Heart right ventricle (tissue), 16 donors: ENCODE measurements at regions not wholly inside any gene's neighbourhood (a gene's known extent, or its start where the extent isn't known, plus 50 kb on each side); places are given as distances from the start of the nearest gene placed in this dataset.

Source experiments
- ATAC-seq, 8 donors: fragments of 200-7000 bp; cut with Tn5 transposase; one replicate each; pipeline ENCODE4 v1.9.1; 2020; ENCODE audit warnings: mild to moderate bottlenecking in 8 of 8, moderate library complexity in 8 of 8, moderate number of reproducible peaks in 1 of 8
- DNase-seq, 2 donors: peaks; one replicate each; pipeline ENCODE4 v3.0.0-alpha.2; 2020
- H3K27ac ChIP-seq, 10 donors: fragments of 200-600 bp; sonication (generic) in 2 of 10; one replicate each; pipeline versions ENCODE4 v1.5.0 to v1.8.0; 2020 to 2022; ENCODE audit warnings: mild to moderate bottlenecking in 3 of 10
- H3K27me3 ChIP-seq, 7 donors: fragments of 200-600 bp; one replicate each; pipeline ENCODE4 v1.8.0; 2021 to 2022; ENCODE audit warnings: mild to moderate bottlenecking in 2 of 7
- H3K36me3 ChIP-seq, 9 donors: fragments of 200-600 bp; sonication (generic) in 1 of 9; one replicate each; pipeline versions ENCODE4 v1.5.0 to v1.8.0; 2020 to 2022; ENCODE audit warnings: mild to moderate bottlenecking in 2 of 9
- H3K4me1 ChIP-seq, 9 donors: fragments of 200-600 bp; sonication (generic) in 1 of 9; one replicate each; pipeline versions ENCODE4 v1.5.0 to v1.8.0; 2020 to 2022; ENCODE audit warnings: mild to moderate bottlenecking in 4 of 9
- H3K4me3 ChIP-seq, 10 donors: fragments of 200-600 bp; sonication (generic) in 2 of 10; one replicate each; pipeline versions ENCODE4 v1.5.0 to v1.8.0; 2020 to 2022; ENCODE audit warnings: mild to moderate bottlenecking in 7 of 10, moderate library complexity in 2 of 10
- H3K9me3 ChIP-seq, 11 donors: fragments of 200-600 bp in 10 of 11; sonication (generic) in 2 of 11; one replicate each; pipeline versions ENCODE4 v1.5.0 to v1.8.0; 2013 to 2022; ENCODE audit warnings: mild to moderate bottlenecking in 2 of 11, control low read depth in 1 of 11, moderate library complexity in 1 of 11
- WGBS, 2 donors: extraction: QIAGEN DNeasy Blood & Tissue Kit; methylation state at CpG; one replicate each; pipeline ENCODE4 v1.1.7; 2013; ENCODE audit warnings: inconsistent platforms in 1 of 2; 5-methylcytosine and 5-hydroxymethylcytosine counted together
- intact Hi-C, 10 donors: fragments of 100-400 bp; cut with DNase I; formaldehyde crosslinking; loops; one replicate each; pipeline versions ENCODE4 v1.11.1 to v1.14.2; 2022
- TF ChIP-seq, protein P1 (sequence below), 9 donors: fragments of 200-600 bp; sonication (generic) in 2 of 9; IDR thresholded peaks; one replicate each; pipeline versions ENCODE4 v1.5.0 to v1.8.0; 2021 to 2022; ENCODE audit warnings: antibody characterized with exemption in 9 of 9, mild to moderate bottlenecking in 5 of 9, moderate library complexity in 1 of 9
- donor health status: Arrhythmogenic right ventricular cardiomyopathy.
- donor health status: ischemic (EF 13 %, LVEDD 7.1; RV severe dilation, severe dysfunction).
- donor health status: healthy with polysubstance abuse.
- donor health status: DM: no; HTN: yes; CAD: no.
- donor health status: DM: no; HTN: no; CAD: no.
- donor health status: ischemic (EF 25% LVEDD 6.9; RV normal size, moderate dysfunction).
- donor health status: ischemic (EF 25% LVEDD 5.7; RV mildly dilated, moderate dysfunction).
- donor health status: healthy.
- donor health status: DM: yes; HTN: yes; CAD: no.
- donor health status: Ischemic cardiomyopathy.
- donor health status: ischemic (EF 35%, LVEDD 5.7; RV mildly dilated, moderate dysfunction).
- donor health status: nonischemic (EF 11% LVEDD 7.7; RV severe dilation, severe dysfunction).
- donor health status: DM: yes; HTN: yes; CAD: no.
- donor health status: PGD.
- donor health status: ischemic (EF 29% LVEDD 5.4; RV normal size, mild dysfunction).
- donor health status: nonischemic (EF 23%, LVEDD 6.1; RV moderate dilation, normal function).

DNA sequence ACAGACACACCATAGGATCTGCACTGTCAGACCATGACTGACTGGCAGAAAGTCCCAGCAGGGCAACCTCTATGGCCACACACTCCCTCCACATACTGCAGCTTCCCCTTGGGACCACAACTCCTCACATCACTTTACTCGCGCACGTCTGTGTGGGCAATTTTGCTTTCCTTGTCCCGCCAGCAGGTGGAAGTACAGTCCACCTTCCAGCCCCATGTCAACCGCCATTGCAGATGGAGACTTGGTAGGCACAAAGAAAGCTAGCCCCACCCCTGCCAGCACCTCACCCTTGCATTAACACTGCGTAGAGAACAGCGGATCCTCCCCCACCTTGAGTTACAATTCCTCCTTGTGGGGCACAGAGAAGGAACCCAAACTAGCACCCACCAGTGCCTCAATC lies 74.4 kb upstream of the NAP1L2 start:
- no peak overlapping the region for H3K4me3 ChIP-seq
- intact Hi-C loops: no loop called here
- ATAC-seq (no peak), DNase-seq (no peak)
- H3K27me3 ChIP-seq: no peaks in the 10 kb centered on the region
- no peaks in the 10 kb centered on the region for H3K36me3 ChIP-seq
- no peaks in the 10 kb centered on the region for H3K4me1 ChIP-seq
- peaks cover 0 to 39% (median 0%) of the 10 kb centered on the region in 11 donors for H3K9me3 ChIP-seq
- TF ChIP-seq, protein P1, sequence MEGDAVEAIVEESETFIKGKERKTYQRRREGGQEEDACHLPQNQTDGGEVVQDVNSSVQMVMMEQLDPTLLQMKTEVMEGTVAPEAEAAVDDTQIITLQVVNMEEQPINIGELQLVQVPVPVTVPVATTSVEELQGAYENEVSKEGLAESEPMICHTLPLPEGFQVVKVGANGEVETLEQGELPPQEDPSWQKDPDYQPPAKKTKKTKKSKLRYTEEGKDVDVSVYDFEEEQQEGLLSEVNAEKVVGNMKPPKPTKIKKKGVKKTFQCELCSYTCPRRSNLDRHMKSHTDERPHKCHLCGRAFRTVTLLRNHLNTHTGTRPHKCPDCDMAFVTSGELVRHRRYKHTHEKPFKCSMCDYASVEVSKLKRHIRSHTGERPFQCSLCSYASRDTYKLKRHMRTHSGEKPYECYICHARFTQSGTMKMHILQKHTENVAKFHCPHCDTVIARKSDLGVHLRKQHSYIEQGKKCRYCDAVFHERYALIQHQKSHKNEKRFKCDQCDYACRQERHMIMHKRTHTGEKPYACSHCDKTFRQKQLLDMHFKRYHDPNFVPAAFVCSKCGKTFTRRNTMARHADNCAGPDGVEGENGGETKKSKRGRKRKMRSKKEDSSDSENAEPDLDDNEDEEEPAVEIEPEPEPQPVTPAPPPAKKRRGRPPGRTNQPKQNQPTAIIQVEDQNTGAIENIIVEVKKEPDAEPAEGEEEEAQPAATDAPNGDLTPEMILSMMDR (IDR thresholded peaks at IDR 0.05): no peak
- no peak overlapping the region for H3K27ac ChIP-seq
- WGBS, 2 donors: 65 to 73% methylated on average over 7 of the region's 7 CpGs

DNA sequence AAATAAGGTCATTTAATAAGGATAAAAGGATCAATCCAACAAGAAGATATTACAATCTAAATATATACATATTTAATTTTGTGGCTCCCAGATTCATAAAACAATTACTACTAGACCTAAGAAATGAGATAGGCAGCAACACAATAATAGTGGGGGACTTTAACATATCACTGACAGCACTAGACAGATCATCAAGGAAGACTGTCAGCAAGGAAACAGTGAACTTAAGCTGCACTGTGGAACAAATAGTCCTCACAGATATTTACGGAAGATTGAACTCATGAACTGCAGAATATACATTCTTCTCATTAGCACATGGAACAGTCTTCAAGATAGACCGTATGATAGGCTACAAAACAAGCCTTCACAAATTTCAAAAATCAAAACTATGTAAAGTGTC lies 56.1 kb upstream of the NAP1L2 start:
- WGBS, 2 donors: 60% methylated on average over 2 of the region's 2 CpGs
- Histone ChIP-seq H3K27ac (no peak overlapping the region), H3K9me3 (no peaks in the 10 kb centered on the region), H3K4me1 (no peaks in the 10 kb centered on the region), H3K4me3 (no peak overlapping the region), H3K36me3 (no peaks in the 10 kb centered on the region), H3K27me3 (peaks cover 0 to 49% (median 0%) of the 10 kb centered on the region in 7 donors)
- intact Hi-C loops: no loop called here
- DNase-seq (no peak), ATAC-seq (no peak)
- TF ChIP-seq, protein P1 (IDR thresholded peaks at IDR 0.05): no peak

DNA sequence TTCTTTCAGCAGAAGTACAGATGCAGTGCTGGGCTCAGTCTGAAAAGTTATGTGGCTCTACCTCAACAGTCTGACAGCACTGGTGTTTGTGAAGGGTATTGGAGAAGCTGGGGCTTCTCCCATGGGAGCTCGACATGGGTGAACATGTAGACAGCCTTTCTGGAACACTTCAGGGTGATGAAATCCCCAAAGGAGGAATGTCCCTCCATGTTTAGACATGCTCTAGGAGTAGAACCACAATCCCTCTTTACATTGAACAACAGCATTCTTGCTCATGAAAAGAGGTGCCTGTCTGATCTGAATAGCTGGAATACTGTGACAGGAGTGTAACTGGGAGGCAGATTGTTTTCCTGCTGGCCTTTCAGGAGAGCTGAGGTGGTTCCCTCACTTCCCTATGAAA lies 53.8 kb upstream of the NAP1L2 start:
- ATAC-seq: no peak
- no peaks in the 10 kb centered on the region for H3K4me1 ChIP-seq
- no peak for DNase-seq
- no peak overlapping the region for H3K27ac ChIP-seq
- intact Hi-C loops: no loop called here
- WGBS, 2 donors: 56 to 58% methylated on average over 1 of the region's 1 CpG
- TF ChIP-seq, protein P1 (IDR thresholded peaks at IDR 0.05): no peak
- H3K9me3 ChIP-seq: no peaks in the 10 kb centered on the region
- peaks cover 0 to 64% (median 0%) of the 10 kb centered on the region in 7 donors for H3K27me3 ChIP-seq
- H3K36me3 ChIP-seq: no peaks in the 10 kb centered on the region
- no peak overlapping the region for H3K4me3 ChIP-seq

DNA sequence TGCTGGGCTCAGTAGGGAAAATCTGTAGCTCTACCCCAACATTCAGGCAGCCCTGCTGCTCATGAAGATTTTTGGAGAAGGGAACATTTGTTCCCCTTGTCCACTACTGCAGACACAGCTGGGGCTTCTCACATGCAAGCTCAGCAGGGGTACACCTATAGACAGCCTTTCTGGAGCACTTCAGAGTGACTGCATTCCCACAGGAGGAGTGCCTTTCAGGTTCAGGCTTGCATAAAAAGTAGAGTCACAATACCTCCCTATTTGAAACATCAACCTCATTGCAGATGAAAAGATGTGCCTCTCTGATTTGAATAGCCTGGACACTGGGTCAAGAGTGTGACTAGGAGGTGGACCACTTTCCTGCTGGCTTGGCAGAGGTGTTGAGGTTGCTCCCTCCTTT lies 53.3 kb upstream of the NAP1L2 start:
- H3K36me3 ChIP-seq: no peaks in the 10 kb centered on the region
- no peak for DNase-seq
- intact Hi-C loops: no loop called here
- no peak for ATAC-seq
- H3K4me3 ChIP-seq: no peak overlapping the region
- peaks cover 0 to 65% (median 0%) of the 10 kb centered on the region in 7 donors for H3K27me3 ChIP-seq
- no peaks in the 10 kb centered on the region for H3K4me1 ChIP-seq
- no peak overlapping the region for H3K27ac ChIP-seq
- H3K9me3 ChIP-seq: no peaks in the 10 kb centered on the region
- TF ChIP-seq, protein P1 (IDR thresholded peaks at IDR 0.05): no peak

DNA sequence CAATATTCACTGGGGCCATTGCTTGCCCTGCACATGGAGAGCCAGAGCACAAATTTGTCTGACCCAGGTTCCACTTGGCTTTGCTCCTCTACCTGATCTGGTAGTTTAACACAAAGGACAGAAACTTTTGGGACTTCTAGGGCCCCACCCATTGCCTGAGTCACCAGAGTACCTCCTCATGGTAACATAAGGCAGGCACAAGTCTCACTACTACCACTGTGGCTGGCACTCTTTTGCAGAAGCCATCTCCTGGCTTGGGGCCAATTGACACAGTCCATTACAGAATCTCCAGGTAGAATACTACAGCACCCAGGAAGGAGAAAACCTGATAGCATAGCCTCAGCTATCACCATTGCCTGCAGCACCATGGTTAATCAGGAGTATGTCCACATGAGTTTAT lies 52.6 kb upstream of the NAP1L2 start:
- no peaks in the 10 kb centered on the region for H3K36me3 ChIP-seq
- no peaks in the 10 kb centered on the region for H3K9me3 ChIP-seq
- no peak overlapping the region for H3K27ac ChIP-seq
- H3K4me3 ChIP-seq: no peak overlapping the region
- no peaks in the 10 kb centered on the region for H3K4me1 ChIP-seq
- intact Hi-C loops: no loop called here
- peaks cover 0 to 70% (median 0%) of the 10 kb centered on the region in 7 donors for H3K27me3 ChIP-seq
- no peak for ATAC-seq
- TF ChIP-seq, protein P1 (IDR thresholded peaks at IDR 0.05): no peak
- no peak for DNase-seq
